IgD-negative memory B cell (primary cell): ENCODE measurements at regions not wholly inside any gene's neighbourhood (a gene's known extent, or its start where the extent isn't known, plus 50 kb on each side); places are given as distances from the start of the nearest gene placed in this dataset.

ENCODE experiments used
- H3K27ac Mint-ChIP-seq, 3 donors: one replicate each; pipeline ENCODE4 v1.8.0; 2020 to 2022; ENCODE audit warnings: mild to moderate bottlenecking in 3 of 3, mixed read lengths in 3 of 3, moderate library complexity in 1 of 3
- H3K27me3 Mint-ChIP-seq: one replicate; pipeline ENCODE4 v1.8.0; 2021; ENCODE audit warnings: mixed read lengths
- H3K36me3 Mint-ChIP-seq: one replicate; pipeline ENCODE4 v1.8.0; 2020; ENCODE audit warnings: mild to moderate bottlenecking, mixed read lengths
- H3K4me1 Mint-ChIP-seq, 3 donors: one replicate each; pipeline ENCODE4 v1.8.0; 2020 to 2022; ENCODE audit warnings: mixed read lengths in 3 of 3, mild to moderate bottlenecking in 1 of 3
- H3K4me3 Mint-ChIP-seq, 4 donors: one replicate each; pipeline ENCODE4 v1.8.0; 2020 to 2022; ENCODE audit warnings: mild to moderate bottlenecking in 4 of 4, mixed read lengths in 4 of 4, moderate library complexity in 3 of 4
- H3K9me3 Mint-ChIP-seq, 3 donors: one replicate each; pipeline ENCODE4 v1.8.0; 2020 to 2021; ENCODE audit warnings: mixed read lengths in 3 of 3, mild to moderate bottlenecking in 1 of 3

GRCh38 chr2:129654331-129654730, 325.1 kb upstream of the RAB6C start:
- Mint-ChIP-seq H3K4me3 (no peak overlapping the region), H3K9me3 (peaks cover 0 to 4% (median 2%) of the 10 kb centered on the region in 3 donors), H3K4me1 (no peaks in the 10 kb centered on the region), H3K27me3 (peaks cover 1% of the 10 kb centered on the region), H3K36me3 (no peaks in the 10 kb centered on the region), H3K27ac (no peak overlapping the region)

DNA sequence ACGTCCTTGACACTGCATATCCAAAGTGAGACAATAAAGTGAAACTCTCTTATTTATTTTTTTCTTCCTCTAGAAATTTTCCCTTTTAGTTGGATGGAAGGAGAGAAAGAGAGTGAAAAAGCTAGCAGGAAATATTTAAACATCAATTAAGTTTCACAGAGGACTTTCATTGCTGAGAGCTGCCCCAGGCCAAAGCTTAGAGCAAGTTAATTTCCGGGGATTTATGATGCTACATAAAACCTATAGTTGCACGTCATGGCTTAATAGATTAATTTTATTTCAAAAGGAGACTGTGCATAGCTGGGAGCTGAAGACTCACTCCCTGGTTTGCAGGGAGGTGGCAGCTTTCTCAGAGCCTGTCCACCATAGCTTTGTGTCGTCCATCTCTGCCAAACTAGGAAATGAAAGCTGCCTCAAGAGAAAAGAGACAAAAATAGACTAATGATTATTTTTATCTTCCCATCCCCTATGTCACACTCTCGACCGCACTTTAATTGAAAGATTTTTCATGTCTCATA, 323.3 kb upstream of the RAB6C start:
- Mint-ChIP-seq H3K9me3 (peaks cover 0 to 5% (median 4%) of the 10 kb centered on the region in 3 donors), H3K36me3 (no peaks in the 10 kb centered on the region), H3K4me1 (no peaks in the 10 kb centered on the region), H3K27ac (no peak overlapping the region), H3K4me3 (no peak overlapping the region), H3K27me3 (peaks cover 2% of the 10 kb centered on the region)

- H3K36me3 Mint-ChIP-seq: no peaks in the 10 kb centered on the region
- H3K4me3 Mint-ChIP-seq: no peak overlapping the region
- H3K9me3 Mint-ChIP-seq: peaks cover 0 to 5% (median 4%) of the 10 kb centered on the region in 3 donors
- peaks cover 2% of the 10 kb centered on the region for H3K27me3 Mint-ChIP-seq
- no peaks in the 10 kb centered on the region for H3K4me1 Mint-ChIP-seq
- H3K27ac Mint-ChIP-seq: no peak overlapping the region
Observed at GRCh38 chr2:129658430-129658829, 321.0 kb upstream of the RAB6C start.

DNA sequence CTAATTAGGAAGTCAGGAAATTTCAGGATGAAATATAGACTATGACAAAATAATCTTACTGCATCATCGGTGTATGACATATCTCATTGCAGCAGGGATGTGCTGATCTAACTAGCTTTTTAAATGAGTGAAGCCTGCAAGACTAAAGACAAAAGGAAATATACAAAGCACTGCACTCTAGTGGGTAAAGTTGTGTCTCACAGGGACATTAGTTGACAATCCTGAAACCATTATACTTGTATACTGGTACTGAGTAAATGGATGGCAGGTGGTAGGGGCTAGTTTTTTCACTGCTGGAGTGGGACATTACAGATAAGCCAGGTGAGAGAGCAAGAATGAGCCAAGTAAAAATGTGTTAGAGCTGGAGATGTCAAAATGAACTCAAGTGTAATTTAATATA, 317.5 kb upstream of the RAB6C start:
- Mint-ChIP-seq H3K36me3 (no peaks in the 10 kb centered on the region), H3K4me1 (no peaks in the 10 kb centered on the region), H3K27me3 (peaks cover 2% of the 10 kb centered on the region), H3K9me3 (peaks cover 0 to 8% (median 4%) of the 10 kb centered on the region in 3 donors), H3K4me3 (no peak overlapping the region), H3K27ac (no peak overlapping the region)

GRCh38 chr2:129667577-129667976, 311.9 kb upstream of the RAB6C start:
- no peaks in the 10 kb centered on the region for H3K27me3 Mint-ChIP-seq
- H3K4me1 Mint-ChIP-seq: no peaks in the 10 kb centered on the region
- no peak overlapping the region for H3K4me3 Mint-ChIP-seq
- H3K36me3 Mint-ChIP-seq: no peaks in the 10 kb centered on the region
- H3K9me3 Mint-ChIP-seq: peaks cover 0 to 4% (median 0%) of the 10 kb centered on the region in 3 donors
- no peak overlapping the region for H3K27ac Mint-ChIP-seq

- Mint-ChIP-seq H3K27ac (no peak overlapping the region), H3K9me3 (peaks cover 0 to 2% (median 0%) of the 10 kb centered on the region in 3 donors), H3K36me3 (no peaks in the 10 kb centered on the region), H3K4me3 (no peak overlapping the region), H3K27me3 (no peaks in the 10 kb centered on the region), H3K4me1 (peaks cover 0 to 9% (median 0%) of the 10 kb centered on the region in 3 donors)
Observed at GRCh38 chr2:129672521-129672920, 306.9 kb upstream of the RAB6C start.

- peaks cover 0 to 9% (median 0%) of the 10 kb centered on the region in 3 donors for H3K4me1 Mint-ChIP-seq
- H3K27me3 Mint-ChIP-seq: no peaks in the 10 kb centered on the region
- H3K36me3 Mint-ChIP-seq: no peaks in the 10 kb centered on the region
- H3K9me3 Mint-ChIP-seq: peaks cover 0 to 1% (median 0%) of the 10 kb centered on the region in 3 donors
- no peak overlapping the region for H3K27ac Mint-ChIP-seq
- H3K4me3 Mint-ChIP-seq: peak overlapping the region in 1 of 4 donors; percentile 79
Observed at GRCh38 chr2:129673234-129673633, 306.2 kb upstream of the RAB6C start.

DNA sequence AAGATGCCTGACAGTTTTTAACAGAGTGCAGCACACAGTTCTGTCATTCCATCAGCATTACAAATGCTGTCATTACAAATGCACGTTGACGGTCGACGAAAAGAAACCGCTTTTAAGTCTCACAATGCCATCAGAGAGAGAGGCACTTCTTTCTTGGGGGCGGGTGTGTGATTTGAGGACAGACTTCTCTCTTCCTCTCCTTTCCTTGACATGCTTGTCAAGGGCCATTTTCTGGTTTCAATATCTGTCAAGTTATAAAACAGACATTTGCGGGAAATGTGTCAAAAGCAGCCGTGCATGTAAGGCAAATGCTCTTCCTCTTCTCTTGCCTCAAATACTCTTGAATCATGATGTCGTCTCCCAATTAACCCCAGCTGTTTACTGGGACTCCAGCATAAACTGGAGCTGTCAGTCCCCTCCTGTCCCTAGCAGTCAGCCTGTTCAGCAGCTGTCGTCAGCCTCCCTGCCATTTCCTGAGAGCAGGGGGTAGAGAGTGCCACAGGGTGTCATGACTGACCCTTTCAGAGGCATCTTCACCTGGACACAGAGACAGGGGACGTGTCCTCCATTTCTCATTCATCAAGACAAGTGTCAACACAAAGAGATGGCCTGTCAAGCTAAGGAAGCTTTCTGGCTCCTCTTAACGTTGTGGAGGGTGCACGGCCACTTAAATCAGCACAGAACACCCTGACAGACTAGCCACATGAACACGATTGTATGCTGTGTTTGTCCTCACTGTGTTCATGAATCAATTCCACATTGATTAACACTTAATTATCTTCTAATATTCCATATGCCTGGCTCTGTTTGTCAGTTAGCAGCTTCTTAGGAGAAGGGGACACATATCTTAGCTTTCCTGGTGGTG, 305.4 kb upstream of the RAB6C start:
- H3K27ac Mint-ChIP-seq: no peak overlapping the region
- H3K27me3 Mint-ChIP-seq: no peaks in the 10 kb centered on the region
- H3K36me3 Mint-ChIP-seq: no peaks in the 10 kb centered on the region
- peaks cover 0 to 9% (median 0%) of the 10 kb centered on the region in 3 donors for H3K4me1 Mint-ChIP-seq
- peaks cover 0 to 1% (median 0%) of the 10 kb centered on the region in 3 donors for H3K9me3 Mint-ChIP-seq
- peak overlapping the region in 1 of 4 donors; percentile 79 for H3K4me3 Mint-ChIP-seq

DNA sequence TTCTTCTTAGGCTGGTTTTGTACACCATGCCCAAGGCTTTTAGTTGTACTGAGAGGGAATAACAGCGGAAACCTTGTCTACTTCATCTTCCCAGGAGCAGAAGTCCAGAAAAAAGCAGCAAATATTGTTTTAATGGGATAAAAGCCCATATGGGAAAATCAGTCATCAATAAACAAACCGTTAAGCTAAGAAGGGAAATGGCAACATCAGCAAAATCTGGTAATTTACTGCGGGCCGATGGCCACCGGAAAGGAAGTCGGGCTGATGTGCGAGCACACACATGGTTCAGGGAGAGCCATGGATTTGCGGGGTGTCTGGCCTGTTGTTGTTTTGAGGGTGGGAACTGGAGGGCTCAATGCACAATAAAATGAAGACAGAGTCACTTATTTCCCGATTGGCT, 300.7 kb upstream of the RAB6C start:
- no peaks in the 10 kb centered on the region for H3K27me3 Mint-ChIP-seq
- no peaks in the 10 kb centered on the region for H3K36me3 Mint-ChIP-seq
- H3K4me3 Mint-ChIP-seq: no peak overlapping the region
- H3K9me3 Mint-ChIP-seq: peaks cover 0 to 5% (median 0%) of the 10 kb centered on the region in 3 donors
- H3K4me1 Mint-ChIP-seq: peaks cover 0 to 6% (median 0%) of the 10 kb centered on the region in 3 donors
- H3K27ac Mint-ChIP-seq: no peak overlapping the region

GRCh38 chr2:129681788-129682187, 297.7 kb upstream of the RAB6C start:
- H3K36me3 Mint-ChIP-seq: no peaks in the 10 kb centered on the region
- H3K4me3 Mint-ChIP-seq: no peak overlapping the region
- H3K27ac Mint-ChIP-seq: no peak overlapping the region
- H3K4me1 Mint-ChIP-seq: no peaks in the 10 kb centered on the region
- H3K9me3 Mint-ChIP-seq: peaks cover 0 to 5% (median 0%) of the 10 kb centered on the region in 3 donors
- no peaks in the 10 kb centered on the region for H3K27me3 Mint-ChIP-seq

DNA sequence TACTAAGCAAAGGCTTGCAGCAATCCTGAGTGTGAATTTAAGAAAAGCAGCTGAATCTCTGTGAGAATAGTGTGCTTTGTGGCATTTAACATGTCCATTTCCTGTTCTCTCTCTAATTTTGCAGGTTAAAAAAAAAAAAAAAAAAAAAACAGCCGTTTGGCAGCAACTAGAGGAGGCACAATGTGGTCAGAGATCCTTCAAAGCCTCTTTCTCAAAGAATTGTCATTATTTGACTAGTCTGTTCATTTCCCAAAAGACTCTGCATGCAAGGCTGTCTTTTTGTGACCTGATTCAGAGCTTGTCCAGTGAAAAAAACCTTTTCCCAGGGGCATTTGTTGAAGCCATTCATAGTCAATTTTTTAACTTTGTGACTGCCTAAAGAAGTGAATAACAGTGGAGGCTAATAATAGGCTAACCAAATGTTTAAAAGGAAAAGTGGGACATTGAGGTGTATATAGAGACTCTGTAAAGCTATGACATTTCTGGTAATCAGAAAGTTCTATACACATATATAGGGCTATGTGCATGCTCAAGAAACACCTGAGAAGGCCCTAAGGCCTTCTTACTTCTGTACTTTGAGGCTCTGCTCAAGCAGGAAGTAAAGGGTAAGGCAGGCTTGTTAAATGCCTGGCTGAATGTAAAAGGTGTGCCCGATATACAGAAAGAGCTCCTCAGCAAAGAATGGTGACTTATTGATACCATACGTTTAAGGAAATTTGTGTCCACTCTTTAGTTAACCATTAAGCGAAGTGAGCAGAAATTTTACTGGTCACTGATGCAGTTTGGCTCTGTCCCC, 289.6 kb upstream of the RAB6C start:
- no peaks in the 10 kb centered on the region for H3K36me3 Mint-ChIP-seq
- H3K9me3 Mint-ChIP-seq: peaks cover 3 to 24% (median 7%) of the 10 kb centered on the region in 3 donors
- no peaks in the 10 kb centered on the region for H3K4me1 Mint-ChIP-seq
- no peaks in the 10 kb centered on the region for H3K27me3 Mint-ChIP-seq
- H3K27ac Mint-ChIP-seq: no peak overlapping the region
- no peak overlapping the region for H3K4me3 Mint-ChIP-seq

DNA sequence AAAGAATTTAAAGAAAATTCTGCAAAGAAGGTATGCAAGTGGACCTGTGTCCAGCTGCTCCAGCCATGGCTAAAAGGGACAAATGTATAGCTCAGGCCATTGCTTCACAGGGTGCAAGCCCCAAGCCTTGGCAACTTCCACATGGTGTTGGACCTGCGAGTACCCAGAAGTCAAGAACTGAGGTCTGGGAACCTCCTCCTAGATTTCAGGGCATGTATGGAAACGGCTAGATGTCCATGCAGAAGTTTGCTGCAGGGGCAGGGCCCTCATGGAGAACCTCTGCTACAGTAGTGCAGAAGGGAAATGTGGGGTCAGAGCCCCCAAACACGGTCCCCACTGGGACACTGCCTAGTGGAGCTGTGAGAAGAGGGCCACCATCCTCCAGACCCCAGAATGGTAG, 284.0 kb upstream of the RAB6C start:
- no peak overlapping the region for H3K27ac Mint-ChIP-seq

DNA sequence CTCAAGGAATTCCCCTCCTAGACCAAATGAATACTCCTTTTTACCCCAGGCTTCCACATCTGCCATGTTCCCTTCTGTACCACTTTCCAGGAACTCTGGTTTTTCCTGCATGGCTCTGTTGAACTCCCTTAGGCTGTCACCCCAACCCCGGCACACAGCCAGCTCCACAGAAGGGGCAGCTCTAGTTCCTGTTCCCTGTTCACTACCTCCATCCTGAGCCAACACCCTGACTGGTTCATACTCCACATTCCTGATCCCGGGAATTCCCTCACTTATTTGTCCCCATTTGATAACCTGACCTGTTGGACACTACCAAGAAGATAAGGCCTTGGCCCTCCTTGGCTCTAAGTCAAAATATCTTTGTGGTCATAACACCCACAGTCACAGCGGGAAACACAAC, 280.9 kb upstream of the RAB6C start:
- Mint-ChIP-seq H3K27ac (no peak overlapping the region), H3K4me1 (peaks cover 0 to 3% (median 0%) of the 10 kb centered on the region in 3 donors), H3K9me3 (peaks cover 0 to 2% (median 0%) of the 10 kb centered on the region in 3 donors), H3K27me3 (no peaks in the 10 kb centered on the region), H3K4me3 (no peak overlapping the region), H3K36me3 (no peaks in the 10 kb centered on the region)

More for the DNA sequence above, 284.0 kb upstream of the RAB6C start:
- H3K9me3 Mint-ChIP-seq: peaks cover 3 to 14% (median 6%) of the 10 kb centered on the region in 3 donors
- H3K4me3 Mint-ChIP-seq: no peak overlapping the region
- no peaks in the 10 kb centered on the region for H3K36me3 Mint-ChIP-seq
- H3K4me1 Mint-ChIP-seq: no peaks in the 10 kb centered on the region
- no peaks in the 10 kb centered on the region for H3K27me3 Mint-ChIP-seq

DNA sequence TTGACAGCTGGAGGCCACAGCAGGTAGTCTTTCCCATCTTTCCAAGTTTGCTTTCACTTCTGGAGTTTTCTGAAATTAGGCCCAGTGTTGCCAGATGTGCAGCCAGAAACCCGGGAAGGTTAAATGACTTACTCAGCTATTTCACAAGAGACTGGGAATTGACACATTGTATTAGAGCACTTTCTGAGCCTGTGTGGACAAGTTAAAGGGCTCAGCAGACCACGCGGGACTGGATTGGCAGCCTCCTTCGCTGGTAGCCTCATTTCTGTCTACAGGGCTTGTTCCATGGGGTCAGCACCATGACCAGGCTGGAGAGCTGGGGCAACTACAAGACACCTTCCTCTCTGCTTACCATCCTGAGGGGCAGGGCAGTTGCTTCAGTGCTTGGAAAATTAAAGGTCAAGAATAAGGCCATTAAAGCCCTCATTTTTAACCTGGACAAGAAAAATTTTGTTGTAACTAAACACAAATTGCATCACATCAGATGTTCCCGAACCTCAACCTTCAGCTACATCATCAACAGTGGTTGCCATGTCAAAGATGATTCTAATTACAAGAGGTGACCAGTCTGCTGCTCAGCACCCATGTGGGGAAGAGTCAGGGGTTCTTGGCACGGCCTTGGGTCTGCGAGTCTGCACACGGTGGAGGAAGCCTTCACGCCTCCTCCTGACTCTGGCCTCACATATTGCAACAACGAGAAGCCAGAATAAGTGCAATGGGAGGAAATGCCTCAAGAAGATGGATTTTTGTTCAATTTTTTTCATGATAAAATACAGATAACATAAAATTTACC, 279.5 kb upstream of the RAB6C start:
- Mint-ChIP-seq H3K4me3 (no peak overlapping the region), H3K27me3 (no peaks in the 10 kb centered on the region), H3K9me3 (peaks cover 0 to 3% (median 0%) of the 10 kb centered on the region in 3 donors), H3K27ac (no peak overlapping the region), H3K4me1 (peaks cover 0 to 3% (median 0%) of the 10 kb centered on the region in 3 donors), H3K36me3 (no peaks in the 10 kb centered on the region)
